ENCODE measurements at regions not wholly inside any gene's neighbourhood (a gene's known extent, or its start where the extent isn't known, plus 50 kb on each side); places are given as distances from the start of the nearest gene placed in this dataset.

DNA sequence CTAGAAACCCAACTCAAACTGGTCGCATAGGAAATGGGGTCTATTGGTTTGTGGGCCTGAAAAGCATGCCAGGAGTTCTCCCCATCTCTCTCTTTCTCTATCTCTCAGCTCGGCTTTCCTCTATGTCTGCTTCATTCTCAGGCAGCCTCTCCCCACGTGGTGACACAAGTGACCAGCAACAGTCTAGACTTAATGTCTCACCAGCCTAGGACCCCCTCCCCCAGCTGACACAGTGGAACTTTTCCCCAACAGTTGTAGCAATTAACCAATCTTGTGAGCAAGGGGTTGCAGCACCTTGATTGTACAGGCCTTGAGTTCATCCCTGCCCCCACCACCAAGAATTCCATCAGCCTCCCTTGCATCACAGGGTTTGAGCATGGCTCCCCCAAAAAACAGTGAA is 159.8 kb upstream of the KIT start:
- no peak for DNase-seq

DNA sequence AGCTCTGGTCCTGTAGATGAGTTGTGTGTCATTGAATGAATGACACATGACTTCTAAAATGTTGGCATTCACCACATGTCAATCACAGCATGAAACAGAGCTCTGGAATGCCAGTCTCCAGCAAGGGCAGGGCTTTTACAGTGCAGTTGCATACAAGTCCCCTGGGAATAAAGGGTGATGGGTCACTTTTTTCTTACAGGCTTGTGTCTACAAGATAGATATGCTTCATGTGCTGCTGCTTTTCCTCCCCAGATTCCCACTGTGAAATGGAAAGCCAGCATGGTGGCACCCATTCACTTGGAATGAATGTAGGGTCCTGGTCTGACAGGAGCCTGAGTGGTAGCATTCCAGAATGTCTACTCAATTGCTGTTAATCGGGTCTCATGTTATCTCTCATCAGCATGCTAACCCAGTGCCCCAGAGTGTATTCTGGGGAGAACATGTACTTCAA is 159.1 kb upstream of the KIT start:
- no peak for DNase-seq

DNA sequence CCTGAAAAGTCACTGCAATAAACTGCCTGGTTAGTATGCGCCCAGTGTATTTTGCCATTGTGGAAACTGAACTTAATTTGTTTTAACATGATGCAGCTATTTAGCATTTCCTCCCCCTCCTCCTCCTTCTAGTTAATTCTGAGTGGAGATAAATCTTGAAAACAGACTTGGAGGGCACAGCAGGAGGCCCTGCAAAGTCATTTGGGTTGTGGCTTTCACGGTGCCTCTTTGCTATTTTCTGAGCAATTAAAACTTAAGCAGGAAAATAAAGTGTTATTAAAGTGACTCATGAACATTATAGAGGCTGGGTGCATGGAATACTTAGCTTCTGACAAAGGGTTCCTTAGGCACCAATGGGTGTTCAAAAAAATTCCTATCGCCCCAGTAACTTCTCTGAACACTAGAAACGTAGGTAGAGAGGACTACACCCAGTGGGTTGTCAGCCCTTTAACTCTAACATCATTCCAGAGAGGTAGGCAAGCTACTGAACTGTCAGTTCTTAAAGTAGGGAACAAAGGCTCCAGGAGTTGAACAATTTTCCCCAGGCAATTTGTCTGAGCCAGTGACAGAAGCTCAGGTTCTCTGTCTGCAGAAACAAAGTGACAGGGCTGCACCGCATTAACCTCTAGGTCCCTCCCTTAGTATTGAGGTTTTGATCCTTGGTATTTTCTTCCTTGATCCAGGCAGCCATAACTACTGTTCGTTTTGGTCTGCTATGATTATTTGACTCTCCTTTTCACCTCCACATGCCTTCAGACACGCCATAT is 158.3 kb upstream of the KIT start:
- DNase-seq: no peak

DNA sequence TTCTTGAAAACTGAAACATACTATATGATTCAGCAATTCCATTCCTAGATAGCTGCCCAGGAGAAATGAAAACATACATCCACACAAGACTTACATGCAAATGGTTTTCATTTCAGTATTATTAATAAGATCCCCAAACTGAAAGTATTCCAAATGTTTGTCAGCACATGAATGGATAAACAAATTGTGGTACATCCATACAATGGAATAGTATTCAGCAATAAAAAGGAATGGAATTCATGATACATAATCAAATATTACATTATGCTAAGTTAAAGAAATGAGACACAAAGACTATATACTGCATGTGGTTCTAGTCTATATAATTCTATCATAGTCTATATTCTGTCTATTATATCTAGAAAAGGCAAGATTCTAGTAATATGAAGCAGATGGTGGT is 152.4 kb upstream of the KIT start:
- no peak for DNase-seq

DNA sequence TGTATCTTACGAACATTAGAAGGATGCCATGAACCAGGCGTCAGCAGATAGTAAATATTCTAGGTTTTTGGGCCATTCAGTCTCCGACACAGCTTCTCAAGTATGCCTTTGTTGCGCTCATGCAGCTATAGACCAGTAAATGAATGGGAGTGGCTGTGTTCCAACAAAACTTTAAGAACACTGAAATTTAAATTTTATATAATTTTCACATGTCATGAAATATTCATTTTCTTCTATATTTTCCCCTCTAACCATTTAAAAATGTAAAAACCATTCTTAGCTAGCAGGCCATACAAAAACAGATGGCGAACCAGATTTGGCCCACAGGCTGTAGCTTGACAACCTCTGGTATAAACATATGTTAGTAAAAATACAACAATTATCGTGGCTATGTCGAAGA is 151.8 kb upstream of the KIT start:
- no peak for DNase-seq

DNA sequence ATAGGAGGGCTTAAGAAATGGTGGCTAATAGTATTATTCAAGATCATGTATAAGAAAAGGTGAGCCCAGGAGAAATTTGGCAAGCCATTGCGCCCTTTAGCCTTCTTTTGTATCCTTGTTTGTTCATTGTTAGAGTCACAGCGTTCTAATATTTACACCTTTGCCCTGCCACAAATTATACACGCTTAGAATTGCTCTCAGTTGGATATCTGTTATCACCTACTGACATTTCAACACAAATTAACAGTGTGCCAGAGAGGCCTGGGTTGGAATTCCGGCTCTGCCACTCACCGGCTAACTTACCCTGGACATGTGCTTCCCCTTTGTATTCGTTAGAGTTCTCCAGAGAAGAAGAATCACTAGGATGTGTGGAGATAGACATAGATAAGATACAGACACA is 148.7 kb upstream of the KIT start:
- no peak for DNase-seq

DNA sequence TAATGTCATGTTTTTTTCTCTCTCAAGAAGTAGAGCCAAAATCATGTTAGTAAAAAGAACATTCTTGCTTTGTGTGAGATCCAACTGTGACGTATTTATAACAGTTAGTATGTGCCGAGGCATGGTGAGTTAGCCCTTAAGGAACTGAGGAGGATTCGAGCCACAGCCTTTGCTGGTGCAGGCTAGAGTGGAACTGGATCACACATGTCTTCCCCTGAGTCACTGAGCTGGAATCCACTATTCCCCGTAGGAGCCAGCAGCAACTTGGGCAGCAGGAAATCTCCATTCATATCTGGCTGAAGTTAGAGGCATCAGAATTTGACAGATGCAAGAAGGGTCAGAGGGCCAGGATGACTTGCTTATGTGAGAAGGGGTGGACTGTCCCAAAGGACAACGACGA is 144.6 kb upstream of the KIT start:
- DNase-seq: no peak

DNA sequence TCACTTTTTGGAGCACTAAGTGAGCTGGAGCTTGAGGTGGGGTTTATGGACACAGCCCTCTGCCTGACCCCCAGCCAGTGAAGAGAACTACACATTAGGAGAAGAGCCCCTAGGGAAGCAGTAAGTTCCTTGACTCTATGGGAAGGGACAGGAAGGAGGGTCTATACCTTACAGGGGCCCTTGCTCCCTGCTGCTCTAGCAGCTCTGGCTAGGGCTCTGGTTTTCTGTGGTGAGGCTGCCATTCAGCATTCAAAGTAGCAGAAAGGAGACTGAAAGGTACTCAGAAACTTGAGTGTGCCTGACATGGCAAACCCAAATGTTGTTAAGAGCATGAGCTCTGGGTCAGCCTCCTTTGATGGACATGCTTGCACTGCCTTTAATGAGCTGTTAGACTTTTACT is 144.0 kb upstream of the KIT start:
- DNase-seq: no peak

DNA sequence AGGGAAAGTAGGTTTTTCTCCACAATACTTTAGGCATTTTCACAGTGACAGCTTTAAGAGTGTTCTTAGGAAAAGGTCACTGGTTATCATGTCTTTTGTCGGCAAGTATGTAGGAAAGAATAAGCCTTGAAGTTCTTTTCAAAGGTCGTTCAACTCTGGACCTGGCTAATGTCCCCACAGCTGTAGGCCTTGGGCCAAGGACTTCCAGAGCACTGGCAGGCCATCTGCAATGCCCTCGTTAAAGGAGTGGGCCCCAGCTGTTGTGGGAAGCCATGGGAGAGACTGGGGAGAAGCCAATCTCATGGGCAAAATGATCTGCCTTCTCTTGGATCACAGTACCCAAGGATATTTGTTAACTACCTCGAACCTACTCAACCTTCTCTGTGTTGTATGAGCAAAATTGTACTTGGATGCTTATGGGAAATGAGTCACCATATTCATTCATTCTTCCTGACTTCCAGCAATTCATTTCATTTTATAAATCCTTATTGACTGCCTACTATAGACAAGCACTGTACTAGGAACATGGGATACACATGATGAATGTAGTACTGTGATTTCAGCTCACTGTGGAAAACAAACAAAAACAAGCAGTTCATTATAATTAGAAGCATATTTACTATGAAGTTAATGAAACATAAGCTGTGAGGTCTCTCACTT is 141.1 kb upstream of the KIT start:
- no peak for DNase-seq

DNA sequence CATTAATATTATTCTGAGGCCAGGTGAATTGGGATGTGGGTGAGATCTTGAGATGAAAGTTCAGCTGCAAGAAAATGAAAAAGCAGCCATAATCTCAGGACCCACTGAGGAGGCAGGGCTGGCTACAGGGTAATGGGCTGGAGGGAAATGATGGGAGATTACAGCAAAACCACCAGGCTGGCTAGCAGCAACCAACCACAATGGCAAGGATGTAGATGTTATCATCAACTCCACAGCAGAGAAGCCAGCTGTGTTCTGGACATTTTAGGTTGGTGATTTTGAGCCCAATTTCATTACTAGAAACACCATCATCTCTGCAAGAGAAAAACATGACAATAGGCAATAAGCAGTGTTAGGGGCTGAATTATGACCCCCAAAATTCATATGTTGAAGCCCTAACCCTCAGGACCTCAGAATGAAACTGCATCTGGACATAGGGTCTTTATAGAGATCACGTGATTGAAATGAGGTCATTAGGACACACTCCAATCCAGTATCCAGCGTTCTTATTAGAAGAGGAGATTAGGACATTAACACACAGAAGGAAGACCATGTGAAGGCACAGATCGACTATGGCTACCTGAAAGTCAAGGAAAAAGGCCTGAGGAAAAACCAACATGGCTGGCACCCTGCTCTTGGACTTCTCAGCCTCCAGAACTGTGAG is 139.8 kb upstream of the KIT start:
- DNase-seq: no peak

DNA sequence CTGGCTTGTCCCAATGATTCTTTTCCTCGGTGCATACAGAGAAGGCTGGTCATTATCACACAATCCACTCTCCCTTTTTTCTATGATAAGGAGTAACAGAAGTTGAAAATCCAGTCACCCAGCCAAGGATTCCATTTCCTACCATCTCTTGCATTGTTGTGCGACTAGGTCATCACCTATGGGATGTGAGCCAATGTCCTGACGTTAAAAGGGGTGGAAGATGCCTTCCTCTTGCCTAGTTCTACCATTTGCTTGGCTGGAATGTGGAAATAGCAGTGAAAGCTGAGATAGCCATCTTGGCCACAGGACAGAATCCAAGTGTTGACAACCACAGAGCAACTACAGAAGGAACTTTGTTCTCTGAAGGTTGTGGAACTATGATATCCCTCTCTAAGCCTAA is 132.2 kb upstream of the KIT start:
- DNase-seq: no peak

DNA sequence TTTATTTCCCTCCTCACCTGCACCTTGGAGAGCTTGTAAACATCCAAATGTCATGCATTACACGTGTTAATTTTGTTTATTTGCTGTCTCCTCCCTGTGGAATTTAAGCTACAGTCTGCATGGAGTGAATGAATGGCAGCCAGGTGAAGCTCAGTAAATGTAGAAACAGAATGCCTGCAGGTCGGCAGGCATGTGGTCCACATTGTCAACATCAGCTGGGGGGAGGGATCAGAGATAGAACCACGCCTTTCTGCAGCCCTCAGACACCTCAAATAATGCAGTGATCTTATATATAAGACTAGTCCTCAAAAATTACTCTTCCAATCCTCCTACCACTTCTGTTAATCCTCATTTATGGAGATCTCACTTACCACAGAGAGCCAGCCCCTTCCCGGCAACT is 131.2 kb upstream of the KIT start:
- DNase-seq: no peak

DNA sequence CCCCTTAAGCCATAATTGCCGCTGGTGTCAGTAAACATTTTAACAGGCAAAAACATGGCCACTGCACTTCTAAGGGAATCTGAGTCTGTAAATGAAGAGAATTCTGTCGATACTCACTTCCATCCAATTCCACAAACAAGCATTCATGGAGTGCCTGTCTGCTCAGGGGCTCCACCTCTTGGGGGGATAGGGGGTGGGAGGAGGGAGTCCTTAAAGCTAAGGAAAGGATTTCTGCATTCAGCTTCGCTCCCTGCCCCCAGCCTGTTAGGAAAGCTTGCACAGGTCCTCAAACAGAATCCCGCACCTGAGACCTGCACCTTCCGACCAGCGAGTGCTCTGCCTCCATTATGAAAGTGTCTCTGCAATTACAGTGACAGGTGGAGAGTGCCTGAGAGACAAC is 130.2 kb upstream of the KIT start:
- no peak for DNase-seq

DNA sequence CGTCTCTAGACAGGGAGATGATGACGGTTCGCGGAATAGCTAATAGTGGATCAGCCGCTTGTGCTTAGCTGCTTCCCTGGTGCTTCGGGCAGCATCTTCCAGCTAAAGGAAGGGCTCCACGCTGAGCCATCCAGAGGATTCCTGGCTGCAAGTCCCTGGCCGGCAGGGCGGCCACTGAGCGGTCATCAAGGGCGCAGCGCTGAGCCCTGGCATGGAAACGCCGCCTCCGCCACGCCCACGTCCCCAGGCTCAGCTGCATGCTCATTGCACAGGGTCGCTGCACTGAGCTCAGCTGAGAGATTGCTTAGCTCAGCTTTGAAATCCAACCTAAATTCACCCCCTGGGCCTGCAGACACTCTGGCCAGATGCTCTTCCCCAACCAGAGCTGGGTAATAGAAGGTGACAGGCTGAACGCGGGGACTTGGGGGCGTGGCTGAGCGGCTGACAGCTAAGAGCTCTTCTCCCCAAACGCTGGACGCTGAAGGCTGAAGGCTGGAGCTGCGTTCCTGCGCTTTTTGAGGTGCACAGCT is 118.2 kb upstream of the KIT start:
- DNase-seq: peak; percentile 25 to 47

DNA sequence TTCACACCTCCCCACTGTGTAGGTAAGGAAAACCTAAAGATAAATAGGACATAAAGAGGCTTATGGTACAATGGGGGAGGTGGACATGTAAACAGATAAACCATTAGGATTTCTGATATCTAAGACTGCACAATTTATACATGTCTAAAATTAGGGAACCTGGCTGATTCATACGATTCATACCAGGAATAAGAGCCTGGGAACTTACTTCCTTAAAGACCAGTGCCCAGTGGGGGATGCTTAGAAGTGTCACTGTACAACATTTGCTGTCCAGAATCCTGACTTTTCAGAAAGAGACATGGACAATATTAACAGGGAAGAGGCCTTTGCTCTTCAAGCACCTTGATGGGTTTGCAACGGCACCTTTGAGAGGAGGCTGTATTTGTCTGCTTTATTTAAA is 116.8 kb upstream of the KIT start:
- DNase-seq: no peak

DNA sequence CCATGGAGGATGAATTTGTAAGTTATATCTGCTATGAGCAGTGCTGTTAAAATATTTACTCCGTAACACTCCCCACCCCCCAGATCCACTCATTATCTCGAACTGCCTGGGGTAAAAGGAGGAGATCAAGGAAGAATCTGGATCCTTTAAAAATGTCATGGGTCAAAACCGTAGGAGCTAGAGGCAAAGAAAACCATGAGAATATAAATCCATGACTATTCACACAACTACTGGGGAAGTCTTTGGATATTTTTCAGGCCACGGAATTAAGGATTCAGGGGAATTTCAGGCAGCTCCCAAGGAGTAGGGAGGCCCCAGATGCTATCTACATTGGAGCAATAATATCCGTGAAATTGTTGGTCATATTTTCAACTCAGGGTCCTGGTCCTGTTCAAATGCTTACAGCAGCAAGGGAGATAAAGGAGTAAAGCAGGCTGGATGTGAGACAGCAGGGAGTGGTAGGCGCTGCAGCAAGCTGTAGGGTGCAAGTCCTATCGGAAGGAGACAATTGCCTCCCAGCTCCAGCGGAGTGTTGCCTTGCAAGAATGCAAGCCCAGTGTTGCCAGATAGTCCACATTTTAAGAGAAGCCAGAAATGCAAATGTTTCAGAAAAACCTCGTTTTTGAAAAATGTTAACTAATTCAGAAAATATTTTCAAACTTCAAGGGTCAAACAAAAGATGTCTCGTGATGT is 116.2 kb upstream of the KIT start:
- DNase-seq: no peak

DNA sequence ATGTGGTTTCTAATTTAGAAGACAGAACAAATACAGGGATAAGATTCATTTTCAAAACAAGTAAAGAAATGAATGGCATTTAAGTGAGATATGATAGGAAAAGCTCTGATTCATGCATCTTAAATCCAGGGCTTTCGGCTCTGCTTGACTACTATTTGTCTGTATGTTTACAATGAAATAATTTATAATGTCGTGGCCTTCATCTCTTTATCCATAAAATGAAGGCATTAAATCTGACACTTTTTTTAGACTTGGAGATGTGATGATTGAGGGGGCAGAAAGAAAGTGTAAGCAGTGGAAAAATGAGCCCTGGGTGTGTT is 115.7 kb upstream of the KIT start:
- DNase-seq: no peak

DNA sequence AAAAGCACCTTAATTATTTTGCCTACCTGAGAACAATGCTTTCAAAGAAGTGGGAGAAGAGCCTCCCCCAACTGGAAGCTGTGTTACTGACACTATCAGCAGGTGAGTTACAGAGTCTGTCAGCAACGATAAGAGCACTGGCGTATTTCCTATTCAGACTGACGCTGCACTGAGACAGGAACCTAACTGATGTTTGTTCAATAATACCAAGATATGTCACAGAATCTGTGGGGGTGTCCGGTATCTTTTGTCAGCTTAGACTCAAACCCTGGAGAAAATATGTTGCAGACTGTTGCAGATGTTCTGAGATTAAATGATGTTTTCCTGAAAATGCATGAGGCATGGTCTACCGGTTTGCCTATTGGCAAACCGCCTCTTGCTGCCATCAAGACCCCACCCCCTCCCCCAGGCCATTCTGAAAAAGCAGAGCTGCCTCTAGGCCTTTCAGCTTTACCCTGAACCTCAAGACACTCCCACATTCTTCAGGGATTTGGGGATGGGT is 115.2 kb upstream of the KIT start:
- DNase-seq: no peak

DNA sequence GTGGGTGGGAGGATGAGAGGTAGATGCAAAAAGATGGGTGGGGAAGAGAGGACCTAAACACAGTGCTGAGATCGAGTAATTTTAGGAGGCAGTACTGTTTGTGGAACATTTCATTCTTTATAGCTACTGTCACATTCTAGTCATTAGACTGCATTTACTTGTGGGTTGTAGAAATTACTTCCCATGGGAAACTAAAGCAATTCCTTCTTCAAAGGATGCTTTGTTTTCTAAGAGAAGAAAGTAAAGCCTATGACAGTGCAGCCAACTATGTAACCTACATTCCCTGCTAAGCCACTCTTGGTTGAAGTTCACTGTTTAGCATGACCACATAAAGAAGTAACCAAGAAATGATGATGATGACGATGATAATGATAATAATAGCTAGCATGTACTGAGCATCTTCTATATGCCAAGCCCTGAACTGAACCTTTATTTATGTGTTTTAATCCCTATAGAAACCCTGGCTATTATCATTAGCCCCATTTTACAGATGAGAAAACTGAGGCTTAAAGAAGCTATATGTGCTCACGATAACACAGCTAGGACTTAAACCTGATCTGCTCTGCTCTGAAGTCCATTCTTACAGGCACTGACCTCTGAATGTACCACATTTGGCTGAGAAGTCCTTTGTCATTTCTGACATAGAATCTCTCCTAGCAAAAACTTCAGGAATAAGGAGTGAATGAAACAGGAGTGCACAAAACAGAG is 114.5 kb upstream of the KIT start:
- DNase-seq: no peak

DNA sequence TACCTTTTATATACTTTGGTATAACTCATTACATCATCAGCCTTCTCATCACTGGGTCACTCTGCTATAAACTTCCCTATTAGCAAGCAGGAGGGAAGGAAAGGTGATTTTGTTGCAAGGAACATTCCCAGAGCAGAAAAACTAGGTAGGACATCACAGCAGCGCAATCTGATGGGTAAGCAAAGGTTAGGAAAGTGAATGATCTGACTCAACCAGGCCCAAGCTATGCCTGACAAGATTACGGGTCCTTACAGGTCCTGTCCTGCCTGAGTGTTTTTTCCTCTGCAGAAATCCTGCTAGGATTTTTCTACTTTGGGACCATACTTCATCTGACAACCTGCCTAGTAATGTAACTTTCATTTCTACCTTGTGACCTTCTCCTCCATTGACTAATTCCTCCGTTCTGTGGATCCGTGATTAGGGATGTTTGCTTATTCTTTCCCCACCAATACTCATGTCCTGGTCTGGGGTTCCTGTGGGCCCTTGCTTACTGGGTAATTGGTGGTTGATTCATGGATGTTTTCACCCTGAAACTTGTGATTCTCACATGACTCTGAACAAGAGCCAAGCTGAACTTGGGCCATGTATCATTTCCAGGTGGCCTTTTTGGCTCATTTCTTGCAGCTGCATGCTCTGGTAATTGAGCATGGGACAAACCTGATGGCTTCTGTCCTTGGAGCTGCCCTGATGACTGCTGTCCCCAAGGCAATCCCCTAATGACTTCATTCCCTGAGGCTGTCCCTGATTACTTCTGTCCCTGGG is 111.9 kb upstream of the KIT start:
- DNase-seq: no peak

DNA sequence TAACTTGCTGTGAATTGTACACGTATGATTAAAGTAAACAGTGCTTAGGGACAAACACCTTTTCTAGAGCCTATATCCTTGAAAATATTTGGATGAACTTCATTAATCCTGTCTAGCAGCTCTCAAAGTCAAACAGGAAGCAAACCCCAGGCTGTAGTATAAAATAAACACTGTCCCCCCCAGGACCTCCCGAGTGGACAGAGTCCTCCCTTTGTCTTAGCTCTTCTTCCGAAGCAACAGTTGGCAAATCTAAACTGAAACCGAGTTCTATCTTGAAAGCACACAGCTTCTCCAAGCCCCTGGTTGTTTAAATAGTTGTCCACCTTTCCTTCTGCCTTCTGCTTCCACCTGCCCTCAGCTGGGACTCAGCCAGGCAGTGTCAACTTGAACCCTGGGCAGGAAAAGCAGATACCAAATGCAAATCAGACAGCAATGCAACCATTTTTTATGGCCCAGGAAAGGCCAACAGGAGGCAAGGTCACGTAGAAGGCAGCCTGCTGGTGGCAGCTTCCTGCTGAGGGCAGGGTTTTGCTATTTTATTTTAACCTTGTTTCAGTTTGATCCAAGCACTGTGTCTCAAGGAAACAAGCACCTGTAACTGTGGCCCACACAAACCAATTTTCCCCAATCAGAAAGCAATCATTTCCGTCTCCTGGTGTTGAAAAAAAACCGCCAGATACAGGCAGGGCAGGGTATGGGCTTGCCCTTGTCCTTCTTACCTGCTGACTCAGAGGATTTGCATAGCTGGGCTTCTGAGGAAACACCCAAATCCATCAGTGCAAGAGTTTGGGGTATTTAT is 110.3 kb upstream of the KIT start:
- DNase-seq: no peak
